ENCODE measurements at regions not wholly inside any gene's neighbourhood (a gene's known extent, or its start where the extent isn't known, plus 50 kb on each side); places are given as distances from the start of the nearest gene placed in this dataset.

GRCh38 chrX:122770581-122770980 is 413.5 kb upstream of the GRIA3 start:
- TF ChIP-seq EZH2 (IDR thresholded peaks at IDR 0.05; ENCODE audit: low read length) (no peak), CTCF (optimal IDR thresholded peaks at IDR 0.05 in 1 of 3, IDR thresholded peaks at IDR 0.05 in 1 of 3, conservative IDR thresholded peaks at IDR 0.05 in 1 of 3; ENCODE audit: extremely low read depth in 1 of 3, insufficient read depth in 2 of 3, low read length in 3 of 3) (no peak)

GRCh38 chrX:122771933-122772332 is 412.1 kb upstream of the GRIA3 start:
- TF ChIP-seq CTCF (optimal IDR thresholded peaks at IDR 0.05 in 1 of 3, IDR thresholded peaks at IDR 0.05 in 1 of 3, conservative IDR thresholded peaks at IDR 0.05 in 1 of 3; ENCODE audit: extremely low read depth in 1 of 3, insufficient read depth in 2 of 3, low read length in 3 of 3), result no peak
- TF ChIP-seq EZH2 (IDR thresholded peaks at IDR 0.05; ENCODE audit: low read length), result no peak
- no peak overlapping the region for H3K4me2 ChIP-seq (ENCODE audit: control insufficient read depth, extremely low read depth, insufficient read depth, low read depth, low read length)
- H3K4me1 ChIP-seq (ENCODE audit: control insufficient read depth, extremely low read depth, insufficient read depth, low read length), result no peaks in the 10 kb centered on the region
- no peaks in the 10 kb centered on the region for H3K36me3 ChIP-seq (ENCODE audit: control insufficient read depth in 2 of 2, extremely low read depth in 1 of 2, insufficient read depth in 2 of 2, low read length in 2 of 2)
- no peak for DNase-seq (ENCODE audit: low read depth, low spot score)
- no peaks in the 10 kb centered on the region for H3K79me2 ChIP-seq (ENCODE audit: control insufficient read depth, insufficient read depth, low read length)
- dilution Hi-C loops (cut with MboI; ENCODE audit: extremely low pct_ligation_motif_present, low sequenced_read_pairs), result no loop called here
- H3K9me1 ChIP-seq (ENCODE audit: control insufficient read depth, extremely low read depth, insufficient read depth, low read length), result no peaks in the 10 kb centered on the region
- no peaks in the 10 kb centered on the region for H3K27me3 ChIP-seq (ENCODE audit: control insufficient read depth, extremely low read depth, insufficient read depth, low read length)
- H3K4me3 ChIP-seq (ENCODE audit: control insufficient read depth in 2 of 3, extremely low read depth in 1 of 3, insufficient read depth in 2 of 3, low read depth in 1 of 3, low read length in 3 of 3), result no peak overlapping the region
- no peak overlapping the region for H2AFZ ChIP-seq (ENCODE audit: control insufficient read depth, low read length)
- no peak overlapping the region for H3K27ac ChIP-seq (ENCODE audit: control insufficient read depth, insufficient read depth, low read length)
- no peaks in the 10 kb centered on the region for H3K9me3 ChIP-seq (ENCODE audit: control insufficient read depth, low read depth, low read length)
- no peak for FAIRE-seq
- no peaks in the 10 kb centered on the region for H4K20me1 ChIP-seq (ENCODE audit: control insufficient read depth, extremely low read depth, insufficient read depth, low read length)
- no peak overlapping the region for H3K9ac ChIP-seq (ENCODE audit: control insufficient read depth, extremely low read depth, insufficient read depth, low read length)

More at GRCh38 chrX:122770581-122770980, 413.5 kb upstream of the GRIA3 start:
- no peaks in the 10 kb centered on the region for H3K9me1 ChIP-seq (ENCODE audit: control insufficient read depth, extremely low read depth, insufficient read depth, low read length)
- H3K4me1 ChIP-seq (ENCODE audit: control insufficient read depth, extremely low read depth, insufficient read depth, low read length), result no peaks in the 10 kb centered on the region
- H3K4me3 ChIP-seq (ENCODE audit: control insufficient read depth in 2 of 3, extremely low read depth in 1 of 3, insufficient read depth in 2 of 3, low read depth in 1 of 3, low read length in 3 of 3), result no peak overlapping the region
- no peaks in the 10 kb centered on the region for H3K36me3 ChIP-seq (ENCODE audit: control insufficient read depth in 2 of 2, extremely low read depth in 1 of 2, insufficient read depth in 2 of 2, low read length in 2 of 2)
- DNase-seq (ENCODE audit: low read depth, low spot score) (no peak), FAIRE-seq (no peak)
- H3K27me3 ChIP-seq (ENCODE audit: control insufficient read depth, extremely low read depth, insufficient read depth, low read length), result no peaks in the 10 kb centered on the region
- no peaks in the 10 kb centered on the region for H3K79me2 ChIP-seq (ENCODE audit: control insufficient read depth, insufficient read depth, low read length)
- no peak overlapping the region for H2AFZ ChIP-seq (ENCODE audit: control insufficient read depth, low read length)
- dilution Hi-C loops (cut with MboI; ENCODE audit: extremely low pct_ligation_motif_present, low sequenced_read_pairs), result no loop called here
- H3K27ac ChIP-seq (ENCODE audit: control insufficient read depth, insufficient read depth, low read length), result no peak overlapping the region
- no peaks in the 10 kb centered on the region for H3K9me3 ChIP-seq (ENCODE audit: control insufficient read depth, low read depth, low read length)
- H3K4me2 ChIP-seq (ENCODE audit: control insufficient read depth, extremely low read depth, insufficient read depth, low read depth, low read length), result no peak overlapping the region
- H4K20me1 ChIP-seq (ENCODE audit: control insufficient read depth, extremely low read depth, insufficient read depth, low read length), result no peaks in the 10 kb centered on the region
- H3K9ac ChIP-seq (ENCODE audit: control insufficient read depth, extremely low read depth, insufficient read depth, low read length), result no peak overlapping the region

All from keratinocyte (primary cell).